HG03175 (cell line): ENCODE measurements at regions not wholly inside any gene's neighbourhood (a gene's known extent, or its start where the extent isn't known, plus 50 kb on each side); places are given as distances from the start of the nearest gene placed in this dataset.
"Not testable (repeated sequence)": the region's sequence is repeated elsewhere in the genome, so short reads cannot be mapped to it uniquely, and the experiment has no call there.

Experiments
- ATAC-seq: cut with Tn5 transposase; IDR thresholded peaks from one replicate; pipeline ENCODE4 v1.9.1; 2021; ENCODE audit warnings: mild to moderate bottlenecking, moderate library complexity; ENCODE audit not compliant: unreplicated experiment

GRCh38 chr20:48008850-48009515 is 223.7 kb upstream of the SULF2 start:
- ATAC-seq = no peak

- ATAC-seq = no peak
Observed at GRCh38 chr20:48007351-48007750, 222.1 kb upstream of the SULF2 start.

DNA sequence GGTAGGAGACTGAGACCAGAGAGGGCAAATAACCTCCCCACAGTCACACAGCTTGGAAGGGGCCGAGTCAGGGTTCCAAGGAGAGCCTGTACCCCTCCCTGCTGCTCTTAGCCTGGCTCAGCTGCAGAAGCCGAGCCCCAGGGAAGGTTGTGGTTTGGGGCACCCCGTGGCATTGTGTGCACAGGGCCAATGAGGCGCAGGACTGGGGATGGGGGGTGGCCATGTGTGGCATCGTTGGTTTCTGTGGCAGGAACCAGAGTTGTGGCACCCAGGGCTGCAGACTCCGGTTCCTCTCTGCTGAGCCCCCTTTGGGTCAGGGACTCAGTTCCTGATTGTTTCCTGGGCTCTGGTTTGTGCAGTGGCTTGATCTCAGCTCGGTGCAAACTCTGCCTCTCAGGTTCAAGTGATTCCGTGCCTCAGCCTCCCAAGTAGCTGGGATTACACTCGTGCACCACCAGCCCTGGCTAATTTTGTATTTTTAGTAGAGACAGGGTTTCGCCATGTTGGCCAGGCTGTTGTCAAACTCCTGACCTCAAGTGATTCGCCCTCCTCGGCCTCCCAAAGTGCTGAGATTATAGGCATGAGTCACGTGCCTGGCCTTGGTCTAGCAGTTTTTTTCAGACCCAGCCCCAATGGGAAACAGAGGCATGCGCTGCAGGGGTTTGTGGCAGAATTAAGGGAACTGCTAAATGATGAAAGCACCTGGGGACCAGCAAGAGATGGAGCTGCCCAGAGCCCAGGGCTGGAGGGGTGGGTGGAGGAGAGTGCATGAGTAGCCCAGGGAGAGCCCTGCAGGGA is 221.0 kb upstream of the SULF2 start:
- no peak for ATAC-seq

GRCh38 chr20:48003021-48003420 is 217.7 kb upstream of the SULF2 start:
- ATAC-seq = no peak

- ATAC-seq = peak; percentile 73
Observed at GRCh38 chr20:48002517-48002970, 217.3 kb upstream of the SULF2 start.

- no peak for ATAC-seq
Observed at GRCh38 chr20:47999166-47999565, 213.9 kb upstream of the SULF2 start.

GRCh38 chr20:47998736-47999135 is 213.5 kb upstream of the SULF2 start:
- ATAC-seq = no peak

DNA sequence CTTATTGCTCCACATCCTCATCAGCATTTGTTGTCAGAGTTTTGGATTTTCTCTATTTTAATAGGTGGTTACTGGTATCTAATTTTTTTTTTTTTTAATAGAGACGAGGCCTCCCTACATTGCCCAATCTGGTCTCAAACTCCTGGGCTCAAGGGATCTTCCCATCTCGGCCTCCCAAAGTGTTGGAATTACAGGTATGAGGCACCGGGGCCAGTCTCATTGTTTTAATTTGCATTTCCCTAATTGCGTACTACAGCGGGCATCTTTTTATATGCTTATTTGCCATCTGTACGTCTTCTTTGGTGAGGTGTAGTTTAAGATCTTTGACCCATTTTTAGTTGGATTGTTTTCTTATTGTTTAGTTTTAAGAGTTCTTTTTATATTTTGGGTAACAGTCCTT is 210.4 kb upstream of the SULF2 start:
- ATAC-seq = no peak

GRCh38 chr20:47993817-47994216 is 208.5 kb upstream of the SULF2 start:
- ATAC-seq = no peak

DNA sequence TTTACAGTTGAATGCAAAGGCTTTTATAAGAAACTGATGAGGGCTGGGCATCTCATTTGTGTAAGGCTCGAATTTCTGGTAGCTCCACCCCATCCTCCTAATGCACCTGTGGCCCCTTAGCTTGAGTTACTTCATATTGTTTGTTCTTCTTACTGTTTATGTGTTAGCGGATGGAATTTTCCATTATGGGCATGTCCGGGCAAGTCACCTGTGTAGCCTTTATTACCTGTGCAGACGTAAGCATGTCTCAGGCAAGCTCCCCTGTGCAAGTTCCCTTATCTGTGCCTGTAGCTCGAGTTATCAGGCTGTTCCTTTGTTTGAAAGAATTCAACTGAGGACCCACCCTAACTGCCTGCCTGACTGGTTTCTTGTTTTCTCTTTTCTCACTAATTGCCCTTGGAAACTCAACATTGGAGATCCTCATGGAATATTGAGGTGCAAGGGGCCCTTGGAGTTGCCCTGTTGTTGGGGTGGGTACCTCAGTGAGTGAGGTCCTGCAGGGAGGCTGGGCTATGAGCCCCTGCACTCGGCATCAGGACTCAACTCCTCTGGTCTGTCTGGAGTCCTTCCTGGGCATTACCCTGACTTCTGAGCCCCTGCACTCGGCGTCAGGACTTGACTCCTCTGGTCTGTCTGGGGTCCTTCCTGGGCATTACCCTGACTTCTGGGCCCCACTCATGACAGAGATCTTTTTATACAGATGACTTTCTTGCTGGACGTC is 207.9 kb upstream of the SULF2 start:
- no peak for ATAC-seq

DNA sequence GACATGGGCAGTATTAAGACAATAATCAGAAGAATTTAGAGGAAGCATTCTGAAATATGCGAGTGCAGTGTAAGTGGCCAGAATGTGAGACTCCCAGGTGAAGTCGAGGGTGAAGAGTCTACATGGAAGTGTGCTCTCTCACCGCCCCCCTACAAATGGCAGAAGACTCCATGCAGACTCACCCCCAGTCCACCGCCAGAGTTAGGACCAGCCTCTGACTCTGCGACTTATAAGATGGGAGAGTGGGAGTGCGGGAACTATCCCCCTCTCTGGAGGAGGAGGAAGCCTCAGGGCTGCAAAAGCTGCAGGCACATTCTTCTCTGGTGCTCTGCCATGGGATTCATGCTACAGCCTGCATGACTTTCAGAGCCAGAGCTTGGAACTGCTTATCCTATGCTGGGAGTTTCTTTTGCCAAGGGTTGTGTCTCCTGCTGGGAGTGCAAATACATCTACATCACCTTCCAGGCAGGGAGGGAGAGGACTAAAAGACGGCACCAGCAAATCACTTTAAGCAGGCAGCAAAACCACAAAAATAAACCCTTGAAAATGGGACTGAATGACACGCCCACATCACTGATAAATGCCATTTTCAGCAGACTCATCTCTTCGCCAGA is 206.7 kb upstream of the SULF2 start:
- ATAC-seq = no peak

DNA sequence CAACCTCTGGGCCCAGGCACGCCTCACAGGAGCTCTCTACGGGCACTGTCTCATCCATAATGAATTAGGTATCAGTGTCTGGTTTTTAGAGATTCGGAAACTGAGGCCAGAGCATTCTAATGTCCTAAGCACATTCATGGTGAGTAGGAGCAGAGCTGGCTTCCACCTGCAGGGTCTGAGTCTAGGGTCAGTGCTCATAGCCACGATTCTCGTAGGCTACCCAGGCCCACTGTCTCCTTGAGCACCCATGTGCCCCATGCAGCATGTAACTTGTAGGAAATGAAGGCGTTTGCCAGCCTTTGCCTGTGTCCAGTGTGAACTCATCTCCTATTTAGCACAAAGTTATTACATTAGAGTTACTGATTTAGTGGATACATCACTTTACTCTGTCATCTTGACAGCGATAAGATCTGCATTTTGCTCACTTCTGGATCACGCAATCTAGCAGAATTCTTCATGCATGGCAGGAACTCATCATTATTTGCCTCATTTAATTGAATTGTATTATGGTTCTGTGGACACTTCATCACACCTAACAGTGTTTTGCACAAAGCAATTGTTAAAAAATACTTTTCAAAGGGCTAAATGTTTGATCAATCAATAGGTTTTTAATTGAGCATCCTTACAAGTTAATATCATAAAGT is 205.3 kb upstream of the SULF2 start:
- no peak for ATAC-seq

- no peak for ATAC-seq
Observed at GRCh38 chr20:47989957-47990356, 204.7 kb upstream of the SULF2 start.

- no peak for ATAC-seq
Observed at GRCh38 chr20:47988676-47989075, 203.4 kb upstream of the SULF2 start.

- ATAC-seq = no peak
Observed at GRCh38 chr20:47985092-47985850, 200.0 kb upstream of the SULF2 start.

GRCh38 chr20:47984437-47984836 is 199.2 kb upstream of the SULF2 start:
- ATAC-seq = no peak

DNA sequence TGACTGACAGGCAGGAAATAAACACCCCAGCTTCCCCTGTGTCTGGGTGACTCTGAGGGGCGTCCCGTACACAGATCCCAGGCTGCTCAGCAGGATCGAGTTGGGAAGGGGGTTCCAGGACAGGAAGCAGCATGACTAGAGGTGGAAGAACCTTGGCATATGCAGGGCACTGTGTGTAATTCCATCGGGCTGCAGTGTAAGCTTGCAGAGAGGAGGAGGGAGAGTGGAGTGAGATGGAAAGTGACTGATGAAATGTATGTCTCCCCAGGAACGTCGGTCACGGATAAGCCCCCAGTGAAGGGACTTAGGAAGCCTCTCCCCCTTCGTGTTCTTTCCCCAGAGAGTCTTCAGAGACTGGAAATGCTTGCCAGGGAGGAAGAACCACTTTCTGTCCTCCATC is 198.4 kb upstream of the SULF2 start:
- not testable (repeated sequence) for ATAC-seq

- ATAC-seq = no peak
Observed at GRCh38 chr20:47982574-47983360, 197.5 kb upstream of the SULF2 start.

- ATAC-seq = no peak
Observed at GRCh38 chr20:47981222-47981621, 195.9 kb upstream of the SULF2 start.
